ENCODE measurements at regions not wholly inside any gene's neighbourhood (a gene's known extent, or its start where the extent isn't known, plus 50 kb on each side); places are given as distances from the start of the nearest gene placed in this dataset.

DNA sequence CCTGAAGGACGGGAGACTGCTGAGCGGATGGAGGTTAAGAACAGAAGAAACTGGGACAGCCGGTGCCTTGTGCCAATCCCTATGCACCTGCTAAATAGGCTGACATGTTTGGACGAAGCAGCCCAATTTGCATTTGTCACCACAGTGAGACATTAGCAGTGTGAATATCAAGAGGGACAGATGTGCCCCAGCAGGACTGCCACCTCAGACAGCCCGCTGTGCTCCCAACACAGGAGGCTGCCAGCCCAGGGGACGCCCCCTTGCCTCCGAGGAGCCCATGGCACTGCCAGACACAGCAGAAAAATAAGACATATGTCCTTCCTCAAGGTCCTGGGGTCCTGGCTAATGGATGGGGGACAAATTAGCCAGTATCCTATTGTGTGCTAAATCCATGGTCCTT is 306.7 kb upstream of the POU3F3 start:
- TF ChIP-seq CREB5 (CRISPR knock-in tag; IDR thresholded peaks at IDR 0.05; ENCODE audit: low read depth) (no peak), ZFP30 (CRISPR knock-in tag; IDR thresholded peaks at IDR 0.05) (no peak), ZC3H10 (CRISPR knock-in tag; IDR thresholded peaks at IDR 0.05) (no peak), PATZ1 (CRISPR knock-in tag; IDR thresholded peaks at IDR 0.05; ENCODE audit: borderline replicate concordance) (no peak), ARNTL (CRISPR knock-in tag; IDR thresholded peaks at IDR 0.05; ENCODE audit: borderline replicate concordance, low read depth) (no peak), TOX (CRISPR knock-in tag; IDR thresholded peaks at IDR 0.05; ENCODE audit: borderline replicate concordance) (no peak), RARB (CRISPR knock-in tag; IDR thresholded peaks at IDR 0.05) (no peak), ZFP3 (CRISPR knock-in tag; IDR thresholded peaks at IDR 0.05) (no peak)
- TF ChIP-seq, protein P1, sequence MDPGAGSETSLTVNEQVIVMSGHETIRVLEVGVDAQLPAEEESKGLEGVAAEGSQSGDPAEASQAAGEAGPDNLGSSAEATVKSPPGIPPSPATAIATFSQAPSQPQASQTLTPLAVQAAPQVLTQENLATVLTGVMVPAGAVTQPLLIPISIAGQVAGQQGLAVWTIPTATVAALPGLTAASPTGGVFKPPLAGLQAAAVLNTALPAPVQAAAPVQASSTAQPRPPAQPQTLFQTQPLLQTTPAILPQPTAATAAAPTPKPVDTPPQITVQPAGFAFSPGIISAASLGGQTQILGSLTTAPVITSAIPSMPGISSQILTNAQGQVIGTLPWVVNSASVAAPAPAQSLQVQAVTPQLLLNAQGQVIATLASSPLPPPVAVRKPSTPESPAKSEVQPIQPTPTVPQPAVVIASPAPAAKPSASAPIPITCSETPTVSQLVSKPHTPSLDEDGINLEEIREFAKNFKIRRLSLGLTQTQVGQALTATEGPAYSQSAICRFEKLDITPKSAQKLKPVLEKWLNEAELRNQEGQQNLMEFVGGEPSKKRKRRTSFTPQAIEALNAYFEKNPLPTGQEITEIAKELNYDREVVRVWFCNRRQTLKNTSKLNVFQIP (CRISPR knock-in tag; IDR thresholded peaks at IDR 0.05; ENCODE audit: borderline replicate concordance, low read depth), result no peak
- TF ChIP-seq, protein P2, sequence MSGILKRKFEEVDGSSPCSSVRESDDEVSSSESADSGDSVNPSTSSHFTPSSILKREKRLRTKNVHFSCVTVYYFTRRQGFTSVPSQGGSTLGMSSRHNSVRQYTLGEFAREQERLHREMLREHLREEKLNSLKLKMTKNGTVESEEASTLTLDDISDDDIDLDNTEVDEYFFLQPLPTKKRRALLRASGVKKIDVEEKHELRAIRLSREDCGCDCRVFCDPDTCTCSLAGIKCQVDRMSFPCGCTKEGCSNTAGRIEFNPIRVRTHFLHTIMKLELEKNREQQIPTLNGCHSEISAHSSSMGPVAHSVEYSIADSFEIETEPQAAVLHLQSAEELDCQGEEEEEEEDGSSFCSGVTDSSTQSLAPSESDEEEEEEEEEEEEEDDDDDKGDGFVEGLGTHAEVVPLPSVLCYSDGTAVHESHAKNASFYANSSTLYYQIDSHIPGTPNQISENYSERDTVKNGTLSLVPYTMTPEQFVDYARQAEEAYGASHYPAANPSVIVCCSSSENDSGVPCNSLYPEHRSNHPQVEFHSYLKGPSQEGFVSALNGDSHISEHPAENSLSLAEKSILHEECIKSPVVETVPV (CRISPR knock-in tag; IDR thresholded peaks at IDR 0.05), result no peak

Data from SK-N-SH treated with all-trans-retinoic acid at 6 μM for 48 hours (cell line).